ENCODE measurements at regions not wholly inside any gene's neighbourhood (a gene's known extent, or its start where the extent isn't known, plus 50 kb on each side); places are given as distances from the start of the nearest gene placed in this dataset.

DNA sequence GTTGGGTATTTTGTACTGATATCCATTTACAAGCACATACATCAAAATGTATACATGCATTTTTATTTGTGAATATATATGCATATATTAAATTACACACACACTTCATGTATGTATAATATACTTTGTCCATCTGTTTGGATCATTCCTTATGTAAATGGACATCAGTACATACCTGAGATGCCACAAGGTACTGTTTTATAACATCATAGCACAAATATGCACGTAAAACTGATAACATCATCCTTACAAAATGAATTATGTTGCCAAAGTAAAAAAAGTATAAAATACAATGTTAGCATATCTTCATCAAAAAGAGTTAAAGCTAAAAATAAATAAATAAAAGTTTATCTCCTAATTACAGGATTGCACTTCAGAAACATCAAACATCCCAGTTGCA is 634.8 kb upstream of the UBE2E2 start:
- ATAC-seq (no peak), DNase-seq (no peak)
- no peaks in the 10 kb centered on the region for H3K36me3 Mint-ChIP-seq
- no peaks in the 10 kb centered on the region for H3K36me3 ChIP-seq (ENCODE audit: control insufficient read depth, insufficient read depth, low read length)
- H3K4me1 Mint-ChIP-seq = peaks cover 0 to 6% of the 10 kb centered on the region in 2 donors
- WGBS (ENCODE audit: insufficient coverage) = no CpG with 5 or more reads among the region's 1 CpG
- H3K27ac ChIP-seq (ENCODE audit: low read length) = no peak overlapping the region
- TF ChIP-seq CTCF (IDR thresholded peaks at IDR 0.05) = no peak
- H3K27ac Mint-ChIP-seq = no peak overlapping the region
- no peaks in the 10 kb centered on the region for H3K27me3 Mint-ChIP-seq (ENCODE audit: low read depth in 2 of 2)
- no peak overlapping the region for H3K4me3 Mint-ChIP-seq
- H3K4me3 ChIP-seq (ENCODE audit: low read length) = no peak overlapping the region
- H3K9me3 ChIP-seq (ENCODE audit: control insufficient read depth, insufficient read depth, low read length) = no peaks in the 10 kb centered on the region
- peaks cover 0 to 3% of the 10 kb centered on the region in 2 donors for H3K9me3 Mint-ChIP-seq
- H3K27me3 ChIP-seq (ENCODE audit: control insufficient read depth, insufficient read depth, low read length) = no peaks in the 10 kb centered on the region
- intact Hi-C loops (cut with micrococcal nuclease) = no loop called here
- H3K4me1 ChIP-seq (ENCODE audit: control insufficient read depth, insufficient read depth, low read length) = no peaks in the 10 kb centered on the region

DNA sequence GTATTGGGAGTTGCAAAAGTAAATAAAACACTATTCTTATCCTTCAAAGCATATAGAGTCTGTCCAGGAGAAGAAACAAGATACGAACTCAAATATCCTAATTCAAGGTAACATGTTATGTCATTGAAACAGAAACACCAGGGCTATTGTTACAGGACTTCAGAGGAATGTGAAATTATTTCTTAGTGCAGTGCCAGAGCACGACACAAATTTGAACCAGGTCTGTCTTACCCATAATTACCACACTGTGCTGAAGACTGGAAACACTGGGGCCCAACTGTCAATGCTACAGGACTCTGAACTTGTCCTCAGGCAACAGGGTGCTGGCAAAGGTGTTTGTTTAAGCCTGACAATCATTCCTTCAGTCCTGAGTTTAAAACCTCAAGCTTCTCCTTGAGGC is 633.6 kb upstream of the UBE2E2 start:
- Mint-ChIP-seq H3K36me3 (no peaks in the 10 kb centered on the region), H3K27me3 (ENCODE audit: low read depth in 2 of 2) (no peaks in the 10 kb centered on the region), H3K27ac (no peak overlapping the region), H3K9me3 (peaks cover 0 to 3% of the 10 kb centered on the region in 2 donors), H3K4me1 (peaks cover 0 to 2% of the 10 kb centered on the region in 2 donors), H3K4me3 (no peak overlapping the region)
- no peaks in the 10 kb centered on the region for H3K4me1 ChIP-seq (ENCODE audit: control insufficient read depth, insufficient read depth, low read length)
- TF ChIP-seq CTCF (IDR thresholded peaks at IDR 0.05) = no peak
- ATAC-seq (no peak), DNase-seq (no peak)
- H3K27me3 ChIP-seq (ENCODE audit: control insufficient read depth, insufficient read depth, low read length) = no peaks in the 10 kb centered on the region
- no peaks in the 10 kb centered on the region for H3K36me3 ChIP-seq (ENCODE audit: control insufficient read depth, insufficient read depth, low read length)
- intact Hi-C loops (cut with micrococcal nuclease) = no loop called here
- H3K27ac ChIP-seq (ENCODE audit: low read length) = no peak overlapping the region
- 93% methylated on average over 2 of the region's 2 CpGs for WGBS (ENCODE audit: insufficient coverage)
- H3K9me3 ChIP-seq (ENCODE audit: control insufficient read depth, insufficient read depth, low read length) = no peaks in the 10 kb centered on the region
- no peak overlapping the region for H3K4me3 ChIP-seq (ENCODE audit: low read length)

- Mint-ChIP-seq H3K4me3 (no peak overlapping the region), H3K36me3 (no peaks in the 10 kb centered on the region), H3K27me3 (ENCODE audit: low read depth in 2 of 2) (no peaks in the 10 kb centered on the region), H3K9me3 (peaks cover 5 to 9% of the 10 kb centered on the region in 2 donors), H3K27ac (no peak overlapping the region), H3K4me1 (peaks cover 0 to 6% of the 10 kb centered on the region in 2 donors)
- H3K4me1 ChIP-seq (ENCODE audit: control insufficient read depth, insufficient read depth, low read length) = no peaks in the 10 kb centered on the region
- no peak for ATAC-seq
- TF ChIP-seq CTCF (IDR thresholded peaks at IDR 0.05) = no peak
- H3K27me3 ChIP-seq (ENCODE audit: control insufficient read depth, insufficient read depth, low read length) = no peaks in the 10 kb centered on the region
- H3K36me3 ChIP-seq (ENCODE audit: control insufficient read depth, insufficient read depth, low read length) = no peaks in the 10 kb centered on the region
- no peaks in the 10 kb centered on the region for H3K9me3 ChIP-seq (ENCODE audit: control insufficient read depth, insufficient read depth, low read length)
- no peak overlapping the region for H3K4me3 ChIP-seq (ENCODE audit: low read length)
- no peak for DNase-seq
- intact Hi-C loops (cut with micrococcal nuclease) = no loop called here
- H3K27ac ChIP-seq (ENCODE audit: low read length) = no peak overlapping the region
Observed at GRCh38 chr3:22581007-22581406, 622.1 kb upstream of the UBE2E2 start.

DNA sequence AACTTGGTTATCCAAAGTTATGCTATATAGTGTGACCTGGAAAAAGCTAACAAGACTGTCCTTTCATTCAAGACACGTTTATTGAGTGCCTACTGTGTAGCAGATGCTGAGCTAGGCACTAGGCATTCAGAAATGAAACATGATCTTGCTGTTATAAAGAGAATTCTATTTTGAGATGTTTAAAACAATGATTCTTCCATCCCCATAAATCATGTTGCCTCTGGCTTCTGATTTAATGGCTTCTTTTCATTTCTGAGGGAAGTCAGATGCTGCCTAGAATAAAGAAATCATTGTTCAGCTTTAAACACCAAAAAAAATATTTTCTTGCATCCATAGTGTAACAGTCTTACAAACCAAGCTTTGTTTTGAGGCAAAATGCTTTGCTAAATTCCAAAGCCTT is 620.9 kb upstream of the UBE2E2 start:
- ATAC-seq (no peak), DNase-seq (no peak)
- no peaks in the 10 kb centered on the region for H3K4me1 ChIP-seq (ENCODE audit: control insufficient read depth, insufficient read depth, low read length)
- Mint-ChIP-seq H3K4me3 (no peak overlapping the region), H3K9me3 (peaks cover 5 to 7% of the 10 kb centered on the region in 2 donors), H3K36me3 (no peaks in the 10 kb centered on the region), H3K27ac (no peak overlapping the region), H3K4me1 (peaks cover 0 to 6% of the 10 kb centered on the region in 2 donors), H3K27me3 (ENCODE audit: low read depth in 2 of 2) (no peaks in the 10 kb centered on the region)
- no peaks in the 10 kb centered on the region for H3K27me3 ChIP-seq (ENCODE audit: control insufficient read depth, insufficient read depth, low read length)
- no peak for TF ChIP-seq CTCF (IDR thresholded peaks at IDR 0.05)
- no peaks in the 10 kb centered on the region for H3K9me3 ChIP-seq (ENCODE audit: control insufficient read depth, insufficient read depth, low read length)
- no peak overlapping the region for H3K27ac ChIP-seq (ENCODE audit: low read length)
- intact Hi-C loops (cut with micrococcal nuclease) = no loop called here
- H3K36me3 ChIP-seq (ENCODE audit: control insufficient read depth, insufficient read depth, low read length) = no peaks in the 10 kb centered on the region
- 44% methylated on average over 1 of the region's 1 CpG for WGBS (ENCODE audit: insufficient coverage)
- H3K4me3 ChIP-seq (ENCODE audit: low read length) = no peak overlapping the region
